VCaP (cell line): ENCODE measurements at regions not wholly inside any gene's neighbourhood (a gene's known extent, or its start where the extent isn't known, plus 50 kb on each side); places are given as distances from the start of the nearest gene placed in this dataset.

Source experiments
- H3K27ac ChIP-seq: fragments of 450-650 bp; 2 replicates; pipeline ENCODE4 v1.5.1; 2017
- TF ChIP-seq, protein P1 (sequence below): fragments of 450-650 bp; conservative IDR thresholded peaks from 2 replicates; pipeline ENCODE4 v1.5.1; 2017; ENCODE audit warnings: mild to moderate bottlenecking, moderate library complexity

DNA sequence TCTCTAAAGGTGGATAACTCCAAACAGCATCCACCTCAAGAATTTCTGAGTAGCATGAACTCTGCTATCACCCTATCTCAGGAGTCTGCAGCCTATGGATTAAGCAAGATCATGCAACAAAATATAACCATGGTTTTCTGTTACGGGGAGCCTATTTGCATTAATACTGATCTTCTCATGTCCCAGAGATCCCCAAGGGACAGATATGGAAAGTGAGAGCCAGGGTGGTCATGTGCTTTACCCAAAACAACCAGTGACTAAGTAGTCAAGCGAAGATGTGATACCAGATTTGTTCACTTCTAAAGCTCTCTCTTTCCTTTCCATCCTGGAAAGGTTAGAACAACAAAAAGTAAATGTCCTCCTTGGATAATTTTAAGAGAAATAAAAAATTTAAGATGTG, 125.1 kb downstream of the PRRX1 start:
- H3K27ac ChIP-seq = no peak overlapping the region
- TF ChIP-seq, protein P1, sequence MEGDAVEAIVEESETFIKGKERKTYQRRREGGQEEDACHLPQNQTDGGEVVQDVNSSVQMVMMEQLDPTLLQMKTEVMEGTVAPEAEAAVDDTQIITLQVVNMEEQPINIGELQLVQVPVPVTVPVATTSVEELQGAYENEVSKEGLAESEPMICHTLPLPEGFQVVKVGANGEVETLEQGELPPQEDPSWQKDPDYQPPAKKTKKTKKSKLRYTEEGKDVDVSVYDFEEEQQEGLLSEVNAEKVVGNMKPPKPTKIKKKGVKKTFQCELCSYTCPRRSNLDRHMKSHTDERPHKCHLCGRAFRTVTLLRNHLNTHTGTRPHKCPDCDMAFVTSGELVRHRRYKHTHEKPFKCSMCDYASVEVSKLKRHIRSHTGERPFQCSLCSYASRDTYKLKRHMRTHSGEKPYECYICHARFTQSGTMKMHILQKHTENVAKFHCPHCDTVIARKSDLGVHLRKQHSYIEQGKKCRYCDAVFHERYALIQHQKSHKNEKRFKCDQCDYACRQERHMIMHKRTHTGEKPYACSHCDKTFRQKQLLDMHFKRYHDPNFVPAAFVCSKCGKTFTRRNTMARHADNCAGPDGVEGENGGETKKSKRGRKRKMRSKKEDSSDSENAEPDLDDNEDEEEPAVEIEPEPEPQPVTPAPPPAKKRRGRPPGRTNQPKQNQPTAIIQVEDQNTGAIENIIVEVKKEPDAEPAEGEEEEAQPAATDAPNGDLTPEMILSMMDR = no peak

DNA sequence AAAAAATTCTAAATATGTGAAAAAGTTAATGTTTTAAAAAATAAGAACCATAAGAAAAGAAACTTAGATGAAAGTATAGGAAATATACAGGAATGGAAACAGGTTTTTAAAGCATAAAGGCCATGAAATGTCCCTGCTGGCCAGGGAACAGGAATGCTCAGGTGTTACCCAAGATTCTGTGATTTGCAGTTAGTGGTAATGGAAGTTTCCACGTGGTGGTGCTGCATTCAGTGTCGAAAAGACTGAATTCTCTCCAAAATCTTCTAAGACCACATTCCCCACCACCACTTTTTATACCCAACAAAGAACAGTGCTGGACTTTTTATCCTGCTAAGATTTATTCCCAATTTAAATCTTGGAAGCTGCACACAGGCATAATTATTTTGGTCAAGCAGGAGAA, 126.2 kb downstream of the PRRX1 start:
- H3K27ac ChIP-seq = no peak overlapping the region
- TF ChIP-seq, protein P1 = 0 out of 2 replicates have a peak, but pooled peaks have one; percentile 28

DNA sequence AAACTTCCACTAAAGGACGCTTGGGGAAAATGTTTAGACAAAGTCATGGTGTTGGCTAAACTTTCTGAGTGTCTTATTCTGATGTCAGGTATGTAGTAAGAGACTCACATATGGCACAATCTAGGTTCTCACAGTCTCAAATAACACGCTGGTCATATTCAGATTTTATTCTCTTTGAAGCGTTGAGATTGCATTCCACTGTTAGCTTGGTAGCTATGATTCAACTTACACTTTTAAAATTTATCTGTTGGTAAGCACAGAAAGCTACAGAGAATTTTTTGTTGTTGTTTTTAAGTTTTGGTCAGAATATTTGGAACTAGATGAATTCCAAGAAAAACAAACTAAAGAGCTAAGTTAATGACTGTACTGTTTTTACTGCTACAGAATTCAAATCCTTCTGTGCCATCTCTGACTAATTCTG, 126.7 kb downstream of the PRRX1 start:
- H3K27ac ChIP-seq = no peak overlapping the region
- TF ChIP-seq, protein P1 = no peak

DNA sequence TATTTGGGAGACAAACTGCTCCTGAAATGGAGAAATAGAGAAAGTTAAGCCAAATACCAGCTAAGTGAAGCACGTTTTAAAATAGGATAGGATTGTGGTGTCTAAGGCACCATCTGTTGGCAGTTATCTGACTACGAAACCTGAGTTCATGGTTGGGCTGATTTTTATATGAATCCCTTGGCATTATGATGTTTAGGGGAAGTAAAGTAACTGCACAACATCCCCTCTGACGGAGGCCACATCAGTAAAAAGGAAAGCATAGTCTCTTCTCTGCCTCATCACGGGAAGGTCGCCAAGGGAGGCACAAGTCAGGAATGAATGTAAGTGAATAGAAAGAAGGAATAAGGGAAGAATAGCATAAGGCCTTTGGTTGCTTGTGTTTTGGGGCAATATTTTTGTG, 128.0 kb downstream of the PRRX1 start:
- TF ChIP-seq, protein P1 = no peak

DNA sequence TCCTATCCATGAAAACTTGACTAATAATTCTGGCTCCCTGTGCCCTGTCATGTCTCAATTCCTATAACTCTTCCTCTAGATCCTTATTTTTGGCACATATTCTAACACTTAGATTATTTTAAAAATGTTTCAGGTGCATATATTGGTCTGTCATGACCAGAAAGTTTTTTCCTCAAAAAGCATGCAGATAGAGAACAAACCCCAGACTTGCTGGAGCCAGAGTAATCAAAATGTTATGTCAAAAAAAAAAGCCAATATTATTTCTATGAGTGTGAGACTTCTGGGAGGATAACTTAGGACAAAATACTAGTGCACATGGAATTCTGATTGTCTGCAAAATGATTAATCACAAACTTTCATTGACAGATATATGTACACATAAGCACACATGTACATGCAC, 135.1 kb upstream of the MROH9 start:
- TF ChIP-seq, protein P1 = no peak
- no peak overlapping the region for H3K27ac ChIP-seq

More for the DNA sequence above, 128.0 kb downstream of the PRRX1 start:
- H3K27ac ChIP-seq = no peak overlapping the region

DNA sequence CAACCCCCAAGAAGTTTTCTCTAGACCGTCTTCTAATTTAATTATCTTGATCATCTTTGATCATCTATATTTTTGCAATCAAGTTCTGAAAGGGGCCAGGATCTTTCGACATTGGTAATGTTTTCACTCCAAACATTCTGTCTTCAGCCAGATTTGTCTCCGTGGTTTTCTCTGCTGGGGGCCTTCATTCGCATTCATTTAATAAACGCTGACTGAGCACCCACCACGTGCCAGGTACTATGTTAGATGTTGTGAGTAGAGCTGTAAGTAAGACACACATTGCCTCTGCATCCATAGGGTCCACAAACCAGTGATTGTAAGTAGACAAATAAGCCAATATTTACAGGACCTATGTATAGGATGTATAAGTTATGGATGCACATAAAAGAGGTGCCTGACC, 134.5 kb upstream of the MROH9 start:
- TF ChIP-seq, protein P1 = no peak
- no peak overlapping the region for H3K27ac ChIP-seq

DNA sequence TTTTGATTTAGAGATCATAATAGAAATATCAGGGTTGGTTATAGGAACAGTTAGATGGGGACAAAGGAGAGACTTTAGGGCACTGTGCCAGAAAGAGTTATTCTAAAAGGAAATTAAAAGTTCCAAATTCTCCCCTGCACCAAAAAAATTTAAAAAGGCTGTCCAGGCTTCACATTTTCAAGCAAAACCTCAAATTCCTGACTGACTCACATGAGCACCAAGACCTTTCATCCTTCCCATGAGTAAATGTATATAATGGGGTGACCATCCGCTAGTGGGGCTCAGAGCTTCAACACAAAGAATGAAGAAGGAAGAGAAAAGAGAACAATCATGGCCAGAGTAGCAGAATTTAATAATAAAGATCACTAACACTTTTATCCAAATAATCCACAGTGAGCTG, 131.6 kb upstream of the MROH9 start:
- no peak overlapping the region for H3K27ac ChIP-seq
- TF ChIP-seq, protein P1 = no peak

DNA sequence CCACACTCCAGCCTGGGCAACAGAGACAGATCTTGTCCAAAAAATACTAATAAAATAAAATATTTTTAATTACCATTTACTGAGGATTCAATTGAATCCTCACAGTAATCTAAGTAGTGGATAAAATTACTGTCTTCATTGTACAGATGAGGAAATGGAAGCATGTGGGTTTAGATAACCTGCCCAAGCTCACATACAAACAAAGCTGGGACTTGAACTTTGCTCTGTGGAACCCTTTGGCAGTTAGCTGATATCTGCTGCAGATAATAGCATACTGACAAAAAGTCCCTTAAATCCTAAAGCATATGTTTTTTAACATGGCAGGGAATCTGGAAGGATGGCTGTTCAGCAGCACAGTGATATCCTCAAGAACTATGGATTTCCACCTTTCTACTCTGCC, 130.9 kb upstream of the MROH9 start:
- H3K27ac ChIP-seq = no peak overlapping the region
- TF ChIP-seq, protein P1 = no peak
